NCI-H2196 treated with DMSO at 0.1 percent for 48 hours (cell line): ENCODE measurements at regions not wholly inside any gene's neighbourhood (a gene's known extent, or its start where the extent isn't known, plus 50 kb on each side); places are given as distances from the start of the nearest gene placed in this dataset.
A peak's percentile ranks its signal among the peaks of the same experiment; 100 is the strongest.

Experiments used
- DNase-seq: peaks from one replicate; lab custom pipeline; 2025; ENCODE audit not compliant: unreplicated experiment; lab: John Stamatoyannopoulos, UW

- DNase-seq = no peak
Measured at GRCh38 chr1:184919892-184920291, 54.4 kb downstream of the NIBAN1 start.

GRCh38 chr1:184915463-184916090 lies 58.7 kb downstream of the NIBAN1 start:
- no peak for DNase-seq

DNA sequence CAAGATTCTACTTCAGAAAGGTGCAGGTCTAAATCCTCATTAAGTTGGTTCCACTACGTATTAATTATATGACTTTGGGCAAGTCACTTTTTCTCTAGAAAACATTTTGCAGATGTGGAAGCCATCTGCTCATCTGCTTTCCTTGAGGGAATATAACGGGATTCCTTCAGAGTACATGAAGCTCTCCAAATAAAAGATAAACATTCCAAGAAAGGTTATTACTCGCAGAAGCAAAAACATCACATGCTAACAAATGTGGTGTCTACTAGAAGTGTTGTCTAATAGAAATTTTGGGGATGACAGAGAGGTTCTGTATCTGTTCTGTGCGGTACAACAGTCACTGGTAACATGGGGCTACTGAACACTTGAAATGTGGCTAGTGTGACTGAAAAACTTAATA lies 60.2 kb downstream of the NIBAN1 start:
- DNase-seq = no peak

GRCh38 chr1:184912392-184912791 lies 61.9 kb downstream of the NIBAN1 start:
- DNase-seq = no peak

- DNase-seq = no peak
Measured at GRCh38 chr1:184911830-184912229, 62.5 kb downstream of the NIBAN1 start.

GRCh38 chr1:184911103-184911745 lies 63.1 kb downstream of the NIBAN1 start:
- no peak for DNase-seq

DNA sequence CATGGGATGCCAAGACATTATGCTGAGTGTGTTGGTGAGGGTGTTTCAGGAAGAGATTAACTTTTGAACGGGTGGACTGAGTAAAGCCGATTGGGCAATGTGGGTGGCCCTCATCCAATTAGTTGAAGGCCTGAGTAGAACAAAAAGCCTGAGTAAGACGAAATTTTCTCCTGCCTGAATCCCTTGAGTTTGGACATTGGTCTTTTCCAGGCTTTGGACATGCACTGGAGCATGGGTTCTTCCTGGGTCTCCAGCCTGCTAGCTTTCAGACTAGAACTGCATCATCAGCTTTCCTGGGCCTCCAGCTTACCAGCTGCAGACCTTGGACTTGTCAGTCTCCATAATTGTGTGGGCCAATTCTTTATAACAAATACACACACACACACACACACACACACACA lies 63.6 kb downstream of the NIBAN1 start:
- no peak for DNase-seq

- no peak for DNase-seq
Measured at GRCh38 chr1:184910005-184910404, 64.3 kb downstream of the NIBAN1 start.

DNA sequence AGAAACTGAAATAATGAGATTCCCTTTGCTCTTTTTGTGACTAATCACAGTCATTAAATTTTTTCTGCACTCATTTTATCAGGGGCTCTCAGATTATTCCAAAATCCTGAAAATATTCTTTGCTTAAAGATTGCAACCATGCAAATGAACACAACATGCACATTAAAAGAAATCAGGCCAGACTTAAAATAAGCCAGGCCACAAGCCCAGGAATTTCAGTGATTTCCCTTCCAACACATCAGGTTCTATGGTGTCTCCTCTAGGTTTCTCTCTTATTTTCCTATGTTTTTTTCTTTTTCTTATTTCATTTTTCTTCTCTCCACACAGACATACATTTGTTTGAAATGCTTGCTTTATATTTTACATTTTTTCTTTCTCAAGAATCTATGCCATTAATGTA lies 65.3 kb downstream of the NIBAN1 start:
- no peak for DNase-seq

DNA sequence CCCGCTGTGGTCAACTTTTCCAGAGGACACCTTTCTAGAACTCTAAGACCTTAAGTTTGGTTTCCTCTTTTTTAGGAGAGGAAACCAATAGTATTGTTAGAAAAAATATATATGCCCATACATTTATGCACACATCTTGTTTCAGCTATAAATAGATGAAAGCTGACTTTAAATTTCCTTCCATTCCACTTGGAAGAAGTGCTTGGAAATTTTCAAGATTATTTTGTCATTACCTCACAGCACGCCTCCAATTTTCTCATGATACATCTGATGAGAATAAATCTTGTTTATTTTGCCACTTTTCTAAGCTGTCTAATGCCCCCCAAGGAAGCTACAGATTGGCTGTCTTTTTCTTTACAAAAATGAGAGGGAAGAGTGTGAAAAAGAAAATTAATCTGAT lies 65.8 kb downstream of the NIBAN1 start:
- DNase-seq = no peak

DNA sequence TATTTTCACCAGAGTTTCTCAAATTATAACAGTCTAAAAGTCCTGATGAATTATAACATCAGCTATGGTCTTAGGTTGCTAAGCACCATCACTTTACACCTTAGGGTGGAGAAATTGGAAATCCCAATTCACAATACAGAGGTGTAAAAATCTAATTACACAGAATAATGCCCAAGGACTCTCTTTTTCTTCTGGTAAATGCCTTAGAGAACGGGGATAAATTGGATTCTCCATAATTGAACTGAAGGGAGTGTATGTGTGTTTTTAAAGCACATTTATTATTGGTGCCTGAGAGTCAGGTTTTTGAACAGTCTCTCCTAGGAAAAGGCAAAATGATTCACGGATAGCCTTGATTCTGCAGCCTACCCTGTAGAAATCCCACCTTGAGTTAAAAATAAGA lies 66.8 kb downstream of the NIBAN1 start:
- DNase-seq = no peak

GRCh38 chr1:184906761-184907160 lies 67.5 kb downstream of the NIBAN1 start:
- no peak for DNase-seq

- peak; percentile 86 for DNase-seq
Measured at GRCh38 chr1:184905601-184906322, 68.5 kb downstream of the NIBAN1 start.

DNA sequence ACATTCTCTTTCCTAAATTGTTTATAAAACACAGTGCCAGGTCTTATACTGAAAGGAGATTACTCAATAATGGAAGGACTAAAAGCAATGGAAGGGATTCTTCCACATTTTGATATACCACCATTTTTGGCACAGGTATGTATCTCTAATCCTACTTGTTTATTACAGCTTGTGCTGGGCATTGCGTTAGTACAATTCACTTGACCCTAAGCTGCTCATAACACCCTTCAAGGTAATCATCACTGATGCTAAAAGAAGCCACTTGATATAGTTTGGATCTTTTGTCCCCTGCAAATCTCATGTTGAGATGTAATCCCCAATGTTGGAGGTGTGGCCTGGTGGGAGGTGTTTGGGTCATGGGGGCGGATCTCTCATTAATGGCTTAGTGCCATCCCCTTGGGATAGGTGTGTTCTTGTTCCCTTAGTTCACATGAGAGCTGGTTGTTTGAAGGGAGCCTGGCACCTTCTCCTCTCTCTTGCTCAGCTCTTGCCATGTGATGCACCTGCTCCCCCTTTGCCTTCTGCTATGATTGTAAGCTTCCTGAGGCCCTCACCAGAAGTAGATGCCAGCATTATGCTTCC lies 71.1 kb downstream of the NIBAN1 start:
- no peak for DNase-seq

- no peak for DNase-seq
Measured at GRCh38 chr1:184900507-184900906, 73.8 kb downstream of the NIBAN1 start.

GRCh38 chr1:184896000-184896399 lies 78.3 kb downstream of the NIBAN1 start:
- DNase-seq = no peak

GRCh38 chr1:184895086-184895485 lies 79.2 kb downstream of the NIBAN1 start:
- no peak for DNase-seq

DNA sequence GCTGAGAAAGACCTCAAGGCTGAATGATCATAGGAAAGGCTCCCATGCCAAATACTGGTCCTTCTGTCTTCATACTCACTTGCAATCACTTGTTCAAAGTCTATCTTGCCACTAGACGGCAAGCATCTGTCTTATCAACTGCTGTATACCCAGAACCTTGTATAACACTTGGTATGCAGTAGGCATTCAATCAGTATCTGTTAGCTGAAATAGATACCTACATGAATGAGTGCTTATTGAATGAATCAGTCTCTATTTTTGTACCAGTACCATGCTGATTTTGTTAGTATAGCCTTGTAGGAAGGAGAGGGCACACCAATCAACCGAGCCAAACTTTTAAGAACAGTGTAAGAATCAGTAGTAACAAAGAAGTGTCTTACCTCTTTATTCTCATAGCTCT lies 80.6 kb downstream of the NIBAN1 start:
- no peak for DNase-seq

- no peak for DNase-seq
Measured at GRCh38 chr1:184892116-184892515, 82.2 kb downstream of the NIBAN1 start.

- no peak for DNase-seq
Measured at GRCh38 chr1:184891440-184891839, 82.9 kb downstream of the NIBAN1 start.

DNA sequence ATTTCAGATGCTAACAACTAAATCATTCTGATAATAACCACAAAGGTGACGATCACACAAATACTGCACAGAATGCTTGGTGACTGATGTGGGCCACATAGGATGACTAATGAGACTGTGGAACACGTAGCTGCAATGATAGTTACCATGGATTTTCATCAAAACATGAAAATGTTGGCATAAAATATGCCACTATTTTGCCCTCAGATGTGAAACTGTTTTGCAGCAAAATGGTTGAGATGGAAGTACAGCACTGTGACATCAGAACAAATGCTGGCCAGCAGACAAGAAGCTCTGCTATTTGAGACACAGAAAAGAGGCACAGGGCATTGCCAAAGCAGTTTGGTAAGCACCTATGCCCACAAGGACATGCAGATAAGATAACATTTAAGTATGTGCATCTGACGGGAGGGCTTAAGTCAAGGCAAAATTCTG lies 83.8 kb downstream of the NIBAN1 start:
- no peak for DNase-seq

- no peak for DNase-seq
Measured at GRCh38 chr1:184889902-184890301, 84.4 kb downstream of the NIBAN1 start.
